Stimulated activated CD4-positive, alpha-beta T cell treated with anti-CD3 and anti-CD28 coated beads, Interleukin-2, amount 100 ng/mL, for 48 hours (primary cell): ENCODE measurements at regions not wholly inside any gene's neighbourhood (a gene's known extent, or its start where the extent isn't known, plus 50 kb on each side); places are given as distances from the start of the nearest gene placed in this dataset.
"Not testable (repeated sequence)": the region's sequence is repeated elsewhere in the genome, so short reads cannot be mapped to it uniquely, and the experiment has no call there.

ENCODE experiments used
- DNase-seq, 2 donors: peaks; one replicate each; pipeline ENCODE4 v3.0.0-alpha.2; 2020

GRCh38 chr7:49618028-49618427 lies 155.4 kb upstream of the VWC2 start:
- DNase-seq, result no peak

GRCh38 chr7:49623943-49624342 lies 149.5 kb upstream of the VWC2 start:
- DNase-seq, result no peak

- no peak for DNase-seq
Measured at GRCh38 chr7:49624611-49625010, 148.8 kb upstream of the VWC2 start.

DNA sequence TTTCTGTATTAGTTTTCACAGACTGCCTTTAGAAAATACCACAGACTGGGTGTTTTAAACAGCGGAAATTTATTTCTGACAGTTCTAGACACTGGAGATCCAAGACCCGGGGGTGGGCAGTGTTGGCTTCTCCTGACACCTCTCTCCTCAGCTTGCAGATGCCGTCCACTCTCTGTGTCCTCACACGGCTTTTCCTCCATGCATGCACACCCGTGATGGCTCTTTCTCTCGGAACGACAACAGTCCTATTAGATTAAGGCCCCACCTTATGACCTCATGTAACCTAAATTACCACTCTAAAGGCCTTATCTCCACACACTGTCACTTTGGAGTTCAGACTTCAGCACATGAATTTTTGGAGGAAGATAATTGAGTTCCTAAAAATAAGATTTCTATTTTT lies 142.9 kb upstream of the VWC2 start:
- no peak for DNase-seq

DNA sequence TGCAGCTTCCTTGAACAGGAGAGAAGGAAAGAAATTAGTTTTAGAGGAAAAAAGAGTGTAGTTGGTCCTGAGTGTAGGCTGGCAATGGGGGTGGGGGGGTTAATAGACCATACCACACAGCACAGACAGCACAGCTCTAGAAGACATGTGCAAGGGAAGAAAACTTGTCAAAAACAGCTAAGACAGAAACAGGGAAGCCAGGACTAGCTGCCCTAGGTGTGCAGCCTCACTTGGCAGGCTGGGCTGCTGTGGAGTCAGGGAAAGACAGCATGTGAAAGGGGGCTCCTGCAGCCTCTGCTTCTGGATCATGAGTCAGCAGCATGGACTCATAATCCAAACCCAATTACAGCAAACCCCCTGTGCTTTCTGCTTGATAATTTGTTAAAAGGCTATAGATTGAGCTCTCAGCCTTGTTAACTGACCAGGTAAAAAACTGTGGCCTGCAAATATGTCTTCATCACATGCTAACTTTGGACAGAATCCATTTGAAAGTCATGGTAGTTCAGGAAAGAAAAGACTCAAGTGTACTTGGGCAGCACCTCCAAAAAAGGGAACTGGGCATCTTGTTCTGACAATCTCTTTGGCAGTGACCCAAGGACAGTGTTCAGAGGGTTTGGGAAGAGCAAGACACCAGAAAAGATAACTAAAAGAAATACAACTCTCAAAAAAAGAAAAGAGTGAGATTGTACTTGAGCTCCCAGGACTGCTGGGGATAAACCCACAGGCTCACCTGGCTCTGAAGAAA lies 142.2 kb upstream of the VWC2 start:
- no peak for DNase-seq

GRCh38 chr7:49631960-49632359 lies 141.5 kb upstream of the VWC2 start:
- DNase-seq, result no peak

- DNase-seq, result no peak
Measured at GRCh38 chr7:49635800-49636199, 137.6 kb upstream of the VWC2 start.

GRCh38 chr7:49636400-49636799 lies 137.0 kb upstream of the VWC2 start:
- DNase-seq, result no peak

DNA sequence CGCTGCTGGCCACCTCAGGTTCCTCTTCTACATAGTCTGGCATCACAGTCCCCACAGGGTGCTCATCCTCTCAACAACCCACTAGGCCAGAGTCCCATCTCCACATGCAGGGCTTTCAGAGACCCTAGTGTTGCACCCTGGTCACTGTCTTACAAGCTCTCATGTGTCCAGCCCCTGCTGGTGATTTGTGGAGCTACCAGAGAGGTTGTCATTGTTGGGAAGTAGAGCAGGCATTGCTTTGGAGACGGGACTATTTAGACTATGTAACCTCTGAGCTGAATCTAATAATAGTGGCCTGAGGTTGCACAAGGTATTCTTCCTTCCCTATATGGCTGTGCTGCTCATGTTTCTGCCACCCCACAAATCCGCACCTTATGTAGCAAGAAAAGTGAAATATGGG lies 135.3 kb upstream of the VWC2 start:
- DNase-seq, result no peak

DNA sequence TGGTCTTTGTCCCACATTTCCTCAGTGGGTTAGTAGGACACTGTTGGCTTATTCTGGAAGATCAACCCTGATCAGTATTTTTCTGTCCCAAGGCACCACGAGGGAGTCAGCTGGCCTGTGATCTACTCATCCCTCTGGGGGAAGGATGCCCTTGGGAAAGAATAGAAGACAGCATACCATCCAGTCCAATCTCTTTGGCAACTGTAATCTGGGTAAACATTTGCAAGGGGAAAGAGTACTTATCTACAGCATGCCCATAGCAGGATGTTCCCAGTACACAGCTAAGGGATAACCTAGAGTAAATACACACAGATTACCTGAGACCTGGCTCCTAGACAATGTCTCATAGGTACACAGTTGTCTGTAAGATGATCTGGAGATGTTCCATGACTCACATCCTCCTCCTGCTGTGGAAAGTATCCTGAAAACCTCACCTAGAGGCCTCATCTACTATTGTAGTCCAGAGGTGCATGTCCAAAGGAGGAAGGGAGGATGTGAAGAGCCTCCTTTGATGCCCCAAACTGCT lies 134.3 kb upstream of the VWC2 start:
- DNase-seq, result no peak

DNA sequence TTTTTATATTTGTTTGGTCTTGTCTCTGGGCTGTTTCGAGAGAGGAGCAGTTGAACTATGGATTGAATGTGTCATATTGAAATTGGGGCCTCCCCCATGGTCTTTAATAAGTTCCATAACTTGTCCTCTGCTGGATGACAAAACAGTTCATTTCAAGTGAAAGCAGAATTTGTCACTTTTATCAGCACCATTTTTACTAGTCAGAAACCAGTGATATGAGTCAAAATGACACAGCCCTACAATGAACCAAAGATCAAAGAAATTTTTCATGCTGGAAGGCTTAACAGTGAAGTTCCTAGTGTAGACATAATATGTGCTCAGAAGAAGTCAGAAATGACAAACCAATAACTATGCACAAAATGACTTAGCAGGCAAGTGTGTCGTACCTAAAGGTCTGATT lies 133.6 kb upstream of the VWC2 start:
- DNase-seq, result no peak

DNA sequence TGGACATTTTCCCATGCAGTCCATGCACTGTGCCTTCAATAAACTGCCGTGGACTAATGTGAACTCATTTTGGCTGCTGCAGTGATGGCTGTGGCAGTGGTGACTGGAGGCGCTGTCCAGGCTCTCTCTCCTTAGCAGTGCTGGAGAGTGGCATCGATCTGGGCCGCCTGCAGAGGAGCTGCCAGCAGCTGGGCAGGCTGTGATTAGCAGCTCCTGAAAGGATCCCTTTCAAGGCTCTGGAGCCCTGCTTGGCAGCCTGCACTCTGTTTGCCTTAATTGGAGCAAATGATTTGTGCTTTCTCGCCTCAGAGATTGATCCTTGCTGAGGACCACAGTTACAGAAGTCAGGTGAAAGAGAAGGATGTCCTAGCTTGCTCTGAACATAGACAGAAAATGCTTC lies 130.1 kb upstream of the VWC2 start:
- no peak for DNase-seq

DNA sequence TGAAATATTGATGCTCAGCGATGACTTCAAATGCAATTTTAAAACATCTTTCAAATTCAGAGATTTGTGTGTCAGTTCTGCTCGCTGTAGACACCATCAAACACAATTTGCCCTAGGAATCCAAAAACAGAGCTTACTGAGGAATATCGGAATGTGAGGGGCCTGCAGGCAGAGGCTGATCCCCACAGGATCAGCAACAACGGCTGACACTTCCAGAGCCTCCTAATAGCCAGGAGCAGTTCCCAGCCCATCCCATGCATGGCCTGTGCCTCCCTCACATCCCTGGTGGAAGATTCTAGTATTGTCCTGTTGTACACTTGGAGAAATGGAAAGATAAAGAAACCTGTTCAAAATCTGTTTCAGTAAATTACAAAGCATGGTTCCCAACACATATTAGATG lies 129.7 kb upstream of the VWC2 start:
- no peak for DNase-seq

DNA sequence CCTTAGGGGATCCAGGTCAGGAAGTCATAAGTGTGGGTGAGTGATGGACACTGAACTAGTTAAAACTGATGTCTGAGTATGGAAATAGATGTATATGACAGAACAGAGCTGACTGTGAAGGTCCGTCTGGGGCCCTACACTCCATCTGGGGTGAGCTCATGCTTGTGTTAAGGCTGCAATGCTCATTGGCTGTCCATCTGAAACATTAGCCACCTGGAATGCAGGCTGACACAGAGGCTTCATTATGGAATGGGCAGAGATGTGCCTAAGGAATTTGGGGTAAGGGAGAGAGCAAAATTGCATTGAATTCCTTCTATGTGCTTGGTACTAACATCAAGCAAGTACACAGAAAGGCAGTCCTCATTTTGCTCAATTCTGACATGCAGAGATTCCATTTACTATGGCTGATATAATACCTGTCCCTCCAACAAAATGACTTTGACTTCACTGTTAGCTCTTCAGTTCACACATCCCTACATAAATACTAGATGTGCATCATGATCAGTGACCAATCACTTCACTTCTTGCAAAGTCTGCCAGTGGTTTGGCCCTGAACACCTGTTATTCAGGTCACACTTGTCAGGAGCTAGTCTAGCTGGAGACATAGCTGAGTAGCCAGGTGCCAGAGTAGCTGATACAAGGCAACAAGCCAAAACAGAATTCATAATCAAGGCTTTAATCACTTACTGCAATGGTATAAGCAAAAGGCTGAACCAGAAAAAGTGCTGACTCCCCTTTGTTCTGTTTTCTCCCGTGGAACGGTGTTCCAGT lies 128.9 kb upstream of the VWC2 start:
- no peak for DNase-seq

GRCh38 chr7:49645296-49645695 lies 128.1 kb upstream of the VWC2 start:
- no peak for DNase-seq

GRCh38 chr7:49660170-49660783 lies 113.2 kb upstream of the VWC2 start:
- DNase-seq, result no peak

DNA sequence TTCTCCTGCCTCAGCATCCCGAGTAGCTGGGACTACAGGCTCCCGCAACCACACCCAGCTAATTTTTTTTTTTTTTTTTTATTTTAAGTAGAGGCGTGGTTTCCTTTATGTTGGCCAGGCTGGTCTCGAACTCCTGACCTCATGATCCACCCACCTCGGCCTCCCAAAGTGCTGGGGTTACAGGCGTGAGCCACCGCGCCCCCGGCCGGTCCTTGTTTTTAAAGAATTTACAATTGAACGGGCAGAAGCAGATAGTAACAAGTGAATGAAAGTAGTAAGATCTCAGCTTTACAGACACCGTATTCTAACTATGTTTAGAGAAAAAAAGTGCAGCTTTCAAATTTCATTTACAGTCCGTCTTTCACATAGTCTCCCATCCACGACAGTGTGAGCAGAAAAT lies 112.5 kb upstream of the VWC2 start:
- DNase-seq, result no peak

DNA sequence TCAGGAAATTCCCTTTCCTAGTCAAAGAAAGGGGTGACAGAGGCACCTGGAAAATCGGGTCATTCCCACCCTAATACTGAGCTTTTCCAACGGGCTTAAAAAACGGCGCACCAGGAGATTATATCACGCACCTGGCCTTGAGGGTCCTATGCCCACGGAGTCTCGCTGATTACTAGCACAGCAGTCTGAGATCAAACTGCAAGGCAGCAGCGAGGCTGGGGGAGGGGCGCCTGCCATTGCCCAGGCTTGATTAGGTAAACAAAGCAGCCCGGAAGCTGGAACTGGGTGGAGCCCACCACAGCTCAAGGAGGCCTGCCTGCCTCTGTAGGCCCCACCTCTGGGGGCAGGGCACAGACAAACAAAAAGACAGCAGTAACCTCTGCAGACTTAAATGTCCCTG lies 107.5 kb upstream of the VWC2 start:
- DNase-seq, result not testable (repeated sequence)

GRCh38 chr7:49666764-49667163 lies 106.7 kb upstream of the VWC2 start:
- DNase-seq, result no peak

DNA sequence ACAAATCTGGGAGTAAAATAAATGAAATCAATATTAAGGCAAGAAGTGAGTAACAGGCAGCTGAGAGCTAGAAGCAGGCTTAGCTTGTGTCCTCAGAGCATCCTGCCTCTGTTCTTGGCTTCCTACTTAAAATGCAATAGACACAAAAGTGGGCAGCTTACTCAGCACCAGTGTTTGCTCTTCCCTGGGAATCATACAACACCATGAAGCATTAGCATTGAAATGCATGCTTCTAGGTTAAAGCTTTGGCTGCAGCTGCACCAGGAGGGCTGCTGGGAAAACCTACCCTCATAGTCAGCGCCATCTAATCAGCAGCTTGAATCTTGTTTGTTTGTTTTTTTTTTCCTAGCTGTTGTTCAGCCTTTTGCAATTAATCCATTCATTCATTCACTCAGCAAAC lies 104.2 kb upstream of the VWC2 start:
- no peak for DNase-seq

DNA sequence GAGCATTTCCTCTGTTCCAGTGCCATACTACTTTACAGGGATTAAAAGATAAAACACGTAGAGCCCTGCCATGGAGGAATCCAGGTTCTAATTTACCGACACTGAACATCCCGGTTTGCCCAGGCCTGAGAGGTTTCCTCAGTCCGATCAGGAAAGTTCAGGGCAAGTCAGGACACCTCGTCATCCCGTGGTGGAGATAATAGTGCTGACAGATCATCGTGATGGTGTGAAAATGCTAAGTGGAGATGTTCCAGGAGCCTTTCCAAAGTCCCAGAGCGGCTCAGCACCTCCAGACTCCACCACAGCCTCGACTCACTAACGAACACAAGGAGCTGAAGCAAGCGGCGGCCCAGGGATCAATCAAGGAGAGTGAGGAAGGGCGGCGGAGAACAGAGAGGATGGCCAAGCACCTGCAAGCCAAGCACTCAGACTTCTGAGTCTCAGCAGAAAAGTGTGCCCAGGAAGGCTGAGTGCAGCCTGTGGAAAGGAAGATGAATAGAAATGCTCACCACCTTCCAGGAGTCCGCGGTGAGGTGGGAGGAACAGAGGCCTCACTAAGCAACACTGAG lies 103.7 kb upstream of the VWC2 start:
- no peak for DNase-seq

DNA sequence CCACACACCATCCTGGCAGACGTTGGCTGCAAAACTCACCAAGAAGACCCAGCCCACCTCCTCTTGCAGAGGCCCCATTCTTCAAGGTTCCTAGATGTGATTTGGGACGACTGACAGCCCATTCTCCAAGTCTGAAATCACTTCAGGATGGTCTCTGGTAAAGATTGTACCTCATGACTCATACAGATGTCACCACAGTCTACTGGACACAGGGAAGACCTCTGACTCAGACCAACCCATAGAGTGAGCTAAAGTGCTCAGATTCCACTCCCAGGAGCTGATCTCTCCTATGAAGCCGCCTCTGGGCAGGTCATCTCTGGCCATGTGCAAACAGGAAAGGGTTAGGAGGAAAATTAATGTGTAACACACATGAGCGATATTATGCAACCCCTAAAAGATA lies 102.4 kb upstream of the VWC2 start:
- DNase-seq, result no peak

- no peak for DNase-seq
Measured at GRCh38 chr7:49692516-49692915, 80.9 kb upstream of the VWC2 start.

- no peak for DNase-seq
Measured at GRCh38 chr7:49695971-49696370, 77.5 kb upstream of the VWC2 start.
